ENCODE measurements at regions not wholly inside any gene's neighbourhood (a gene's known extent, or its start where the extent isn't known, plus 50 kb on each side); places are given as distances from the start of the nearest gene placed in this dataset.

GRCh38 chr6:19632786-19633185, 204.4 kb upstream of the ID4 start:
- Histone ChIP-seq H3K27ac (ENCODE audit: low read depth in 2 of 2, low read length in 1 of 2) (no peak overlapping the region), H3K9me2 (no peaks in the 10 kb centered on the region), H3K9ac (no peak overlapping the region), H3K79me2 (ENCODE audit: insufficient read depth) (no peaks in the 10 kb centered on the region), H3K4me1 (ENCODE audit: control insufficient read depth in 1 of 2, insufficient read depth in 2 of 2, low read depth in 1 of 2, low read length in 1 of 2) (no peaks in the 10 kb centered on the region; a peak in 1 of 4 replicates), H2AFZ (ENCODE audit: low read depth) (peak overlapping the region; percentile 81; the same call in 1 of the 2 replicates), H3F3A (replicated peaks; ENCODE audit: insufficient read depth) (no peaks in the 10 kb centered on the region), H3K4me3 (ENCODE audit: low read depth in 2 of 2, low read length in 1 of 2) (no peak overlapping the region), H3K36me3 (replicated peaks in 1 of 2; ENCODE audit: control insufficient read depth in 1 of 2, insufficient read depth in 2 of 2, low read length in 1 of 2) (no peaks in the 10 kb centered on the region), H4K20me1 (ENCODE audit: insufficient read depth) (no peaks in the 10 kb centered on the region), H3K9me3 (no peaks in the 10 kb centered on the region; the same call in 1 of the 2 replicates), H3K27me3 (ENCODE audit: insufficient read depth) (no peaks in the 10 kb centered on the region), H3K4me2 (no peak overlapping the region)
- ChIA-PET CTCF (no interaction called here), POLR2A (no interaction called here)
- no peak for DNase-seq
- TF ChIP-seq RAD21 (IDR thresholded peaks at IDR 0.05; ENCODE audit: low read length) (no peak), POLR2AphosphoS5 (IDR thresholded peaks at IDR 0.05; ENCODE audit: low read depth, low read length) (no peak), FOXJ3 (CRISPR knock-in tag; IDR thresholded peaks at IDR 0.05) (no peak), IRF3 (IDR thresholded peaks at IDR 0.05; ENCODE audit: low read depth, low read length) (no peak), ELF1 (IDR thresholded peaks at IDR 0.05) (no peak), SMC3 (IDR thresholded peaks at IDR 0.05; ENCODE audit: low read depth, low read length) (no peak)
- TF ChIP-seq, protein P1, sequence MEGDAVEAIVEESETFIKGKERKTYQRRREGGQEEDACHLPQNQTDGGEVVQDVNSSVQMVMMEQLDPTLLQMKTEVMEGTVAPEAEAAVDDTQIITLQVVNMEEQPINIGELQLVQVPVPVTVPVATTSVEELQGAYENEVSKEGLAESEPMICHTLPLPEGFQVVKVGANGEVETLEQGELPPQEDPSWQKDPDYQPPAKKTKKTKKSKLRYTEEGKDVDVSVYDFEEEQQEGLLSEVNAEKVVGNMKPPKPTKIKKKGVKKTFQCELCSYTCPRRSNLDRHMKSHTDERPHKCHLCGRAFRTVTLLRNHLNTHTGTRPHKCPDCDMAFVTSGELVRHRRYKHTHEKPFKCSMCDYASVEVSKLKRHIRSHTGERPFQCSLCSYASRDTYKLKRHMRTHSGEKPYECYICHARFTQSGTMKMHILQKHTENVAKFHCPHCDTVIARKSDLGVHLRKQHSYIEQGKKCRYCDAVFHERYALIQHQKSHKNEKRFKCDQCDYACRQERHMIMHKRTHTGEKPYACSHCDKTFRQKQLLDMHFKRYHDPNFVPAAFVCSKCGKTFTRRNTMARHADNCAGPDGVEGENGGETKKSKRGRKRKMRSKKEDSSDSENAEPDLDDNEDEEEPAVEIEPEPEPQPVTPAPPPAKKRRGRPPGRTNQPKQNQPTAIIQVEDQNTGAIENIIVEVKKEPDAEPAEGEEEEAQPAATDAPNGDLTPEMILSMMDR (IDR thresholded peaks at IDR 0.05), result no peak
- TF ChIP-seq, protein P2, sequence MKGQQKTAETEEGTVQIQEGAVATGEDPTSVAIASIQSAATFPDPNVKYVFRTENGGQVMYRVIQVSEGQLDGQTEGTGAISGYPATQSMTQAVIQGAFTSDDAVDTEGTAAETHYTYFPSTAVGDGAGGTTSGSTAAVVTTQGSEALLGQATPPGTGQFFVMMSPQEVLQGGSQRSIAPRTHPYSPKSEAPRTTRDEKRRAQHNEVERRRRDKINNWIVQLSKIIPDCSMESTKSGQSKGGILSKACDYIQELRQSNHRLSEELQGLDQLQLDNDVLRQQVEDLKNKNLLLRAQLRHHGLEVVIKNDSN (IDR thresholded peaks at IDR 0.05; ENCODE audit: borderline replicate concordance, low read depth), result no peak
- TF ChIP-seq, protein P3, sequence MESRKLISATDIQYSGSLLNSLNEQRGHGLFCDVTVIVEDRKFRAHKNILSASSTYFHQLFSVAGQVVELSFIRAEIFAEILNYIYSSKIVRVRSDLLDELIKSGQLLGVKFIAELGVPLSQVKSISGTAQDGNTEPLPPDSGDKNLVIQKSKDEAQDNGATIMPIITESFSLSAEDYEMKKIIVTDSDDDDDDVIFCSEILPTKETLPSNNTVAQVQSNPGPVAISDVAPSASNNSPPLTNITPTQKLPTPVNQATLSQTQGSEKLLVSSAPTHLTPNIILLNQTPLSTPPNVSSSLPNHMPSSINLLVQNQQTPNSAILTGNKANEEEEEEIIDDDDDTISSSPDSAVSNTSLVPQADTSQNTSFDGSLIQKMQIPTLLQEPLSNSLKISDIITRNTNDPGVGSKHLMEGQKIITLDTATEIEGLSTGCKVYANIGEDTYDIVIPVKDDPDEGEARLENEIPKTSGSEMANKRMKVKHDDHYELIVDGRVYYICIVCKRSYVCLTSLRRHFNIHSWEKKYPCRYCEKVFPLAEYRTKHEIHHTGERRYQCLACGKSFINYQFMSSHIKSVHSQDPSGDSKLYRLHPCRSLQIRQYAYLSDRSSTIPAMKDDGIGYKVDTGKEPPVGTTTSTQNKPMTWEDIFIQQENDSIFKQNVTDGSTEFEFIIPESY (IDR thresholded peaks at IDR 0.05; ENCODE audit: borderline replicate concordance, low read depth), result no peak
- WGBS (ENCODE audit: low lambda C conversion rate), result 11% methylated on average over 3 of the region's 3 CpGs

- no peaks in the 10 kb centered on the region; a peak in 1 of 4 replicates for H3K4me1 ChIP-seq (ENCODE audit: control insufficient read depth in 1 of 2, insufficient read depth in 2 of 2, low read depth in 1 of 2, low read length in 1 of 2)
- H3K9me3 ChIP-seq, result no peaks in the 10 kb centered on the region
- no peak overlapping the region for H3K4me3 ChIP-seq (ENCODE audit: low read depth in 2 of 2, low read length in 1 of 2)
- H3K27ac ChIP-seq (ENCODE audit: low read depth in 2 of 2, low read length in 1 of 2), result no peak overlapping the region
- H3K9me2 ChIP-seq, result no peaks in the 10 kb centered on the region
- 40% methylated on average over 2 of the region's 2 CpGs for WGBS (ENCODE audit: low lambda C conversion rate)
- no peaks in the 10 kb centered on the region for H4K20me1 ChIP-seq (ENCODE audit: insufficient read depth)
- CTCF ChIA-PET, result no interaction called here
- no peak for TF ChIP-seq EP300 (IDR thresholded peaks at IDR 0.05; ENCODE audit: borderline replicate concordance in 1 of 2, low read depth in 1 of 2, low read length in 1 of 2)
- no peak for TF ChIP-seq REST (IDR thresholded peaks at IDR 0.05; ENCODE audit: low read depth, low read length)
- TF ChIP-seq, protein P4, sequence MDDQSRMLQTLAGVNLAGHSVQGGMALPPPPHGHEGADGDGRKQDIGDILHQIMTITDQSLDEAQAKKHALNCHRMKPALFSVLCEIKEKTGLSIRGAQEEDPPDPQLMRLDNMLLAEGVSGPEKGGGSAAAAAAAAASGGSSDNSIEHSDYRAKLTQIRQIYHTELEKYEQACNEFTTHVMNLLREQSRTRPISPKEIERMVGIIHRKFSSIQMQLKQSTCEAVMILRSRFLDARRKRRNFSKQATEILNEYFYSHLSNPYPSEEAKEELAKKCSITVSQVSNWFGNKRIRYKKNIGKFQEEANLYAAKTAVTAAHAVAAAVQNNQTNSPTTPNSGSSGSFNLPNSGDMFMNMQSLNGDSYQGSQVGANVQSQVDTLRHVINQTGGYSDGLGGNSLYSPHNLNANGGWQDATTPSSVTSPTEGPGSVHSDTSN (IDR thresholded peaks at IDR 0.05), result no peak
- no peak for TF ChIP-seq GATA2 (CRISPR knock-in tag; IDR thresholded peaks at IDR 0.05)
- TF ChIP-seq RFX5 (IDR thresholded peaks at IDR 0.05; ENCODE audit: low read length), result no peak
- H3K36me3 ChIP-seq (replicated peaks in 1 of 2; ENCODE audit: control insufficient read depth in 1 of 2, insufficient read depth in 2 of 2, low read length in 1 of 2), result no peaks in the 10 kb centered on the region
- no peak for DNase-seq
- no peak overlapping the region for H3K4me2 ChIP-seq
- H3K9ac ChIP-seq, result no peak overlapping the region
- no peak overlapping the region for H2AFZ ChIP-seq (ENCODE audit: low read depth)
- H3K79me2 ChIP-seq (ENCODE audit: insufficient read depth), result no peaks in the 10 kb centered on the region
- POLR2A ChIA-PET, result no interaction called here
- H3F3A ChIP-seq (replicated peaks; ENCODE audit: insufficient read depth), result no peaks in the 10 kb centered on the region
- no peaks in the 10 kb centered on the region for H3K27me3 ChIP-seq (ENCODE audit: insufficient read depth)
Measured at GRCh38 chr6:19635728-19636127, 201.4 kb upstream of the ID4 start.
